ENCODE measurements at regions not wholly inside any gene's neighbourhood (a gene's known extent, or its start where the extent isn't known, plus 50 kb on each side); places are given as distances from the start of the nearest gene placed in this dataset.

- Histone ChIP-seq H3K4me1 (peaks cover 16% of the 10 kb centered on the region), H3K27ac (no peak overlapping the region), H4K20me1 (ENCODE audit: low read depth) (no peaks in the 10 kb centered on the region), H2AFZ (replicated peaks) (no peak overlapping the region), H3K4me2 (no peak overlapping the region), H3K9ac (no peak overlapping the region), H3K79me2 (ENCODE audit: low read depth) (no peaks in the 10 kb centered on the region), H3K9me3 (ENCODE audit: low read depth) (no peaks in the 10 kb centered on the region), H3K27me3 (no peaks in the 10 kb centered on the region), H3K4me3 (no peak overlapping the region), H3F3A (ENCODE audit: low read depth) (peaks cover 12% of the 10 kb centered on the region), H3K36me3 (no peaks in the 10 kb centered on the region)
- no peaks in the 10 kb centered on the region for H3K36me3 Mint-ChIP-seq
- no peak for DNase-seq (ENCODE audit: low spot score)
- no peak for TF ChIP-seq CTCF (IDR thresholded peaks at IDR 0.05)
- H3K27me3 Mint-ChIP-seq (ENCODE audit: insufficient read depth, low read depth) = no peaks in the 10 kb centered on the region
- H3K9me3 Mint-ChIP-seq = peaks cover 4% of the 10 kb centered on the region
- no peak overlapping the region for H3K4me3 Mint-ChIP-seq
- no peaks in the 10 kb centered on the region for H3K4me1 Mint-ChIP-seq
- H3K27ac Mint-ChIP-seq = no peak overlapping the region
These were observed 84.0 kb upstream of the ELMO1 start for GRCh38 chr7:37532636-37533035.

GRCh38 chr7:37534893-37535610, 86.4 kb upstream of the ELMO1 start:
- no peak overlapping the region for H3K27ac ChIP-seq
- H3K4me3 ChIP-seq = no peak overlapping the region
- H3K4me1 ChIP-seq = peaks cover 16% of the 10 kb centered on the region
- H2AFZ ChIP-seq (replicated peaks) = no peak overlapping the region
- TF ChIP-seq EZH2 (IDR thresholded peaks at IDR 0.05) (no peak), EZH2phosphoT487 (IDR thresholded peaks at IDR 0.05) (no peak), CTCF (IDR thresholded peaks at IDR 0.05) (no peak)
- no peaks in the 10 kb centered on the region for H3K36me3 ChIP-seq
- Mint-ChIP-seq H3K27me3 (ENCODE audit: insufficient read depth, low read depth) (no peaks in the 10 kb centered on the region), H3K9me3 (peaks cover 4% of the 10 kb centered on the region), H3K27ac (no peak overlapping the region), H3K4me1 (no peaks in the 10 kb centered on the region), H3K36me3 (no peaks in the 10 kb centered on the region), H3K4me3 (no peak overlapping the region)
- H4K20me1 ChIP-seq (ENCODE audit: low read depth) = no peaks in the 10 kb centered on the region
- no peaks in the 10 kb centered on the region for H3K79me2 ChIP-seq (ENCODE audit: low read depth)
- peak overlapping the region; percentile 54 for H3K4me2 ChIP-seq
- no peaks in the 10 kb centered on the region for H3K27me3 ChIP-seq
- peaks cover 12% of the 10 kb centered on the region for H3F3A ChIP-seq (ENCODE audit: low read depth)
- no peak overlapping the region for H3K9ac ChIP-seq
- H3K9me3 ChIP-seq (ENCODE audit: low read depth) = no peaks in the 10 kb centered on the region
- DNase-seq (ENCODE audit: low spot score) = peak; percentile 29

- no peak for DNase-seq (ENCODE audit: low spot score)
- H3K79me2 ChIP-seq (ENCODE audit: low read depth) = no peaks in the 10 kb centered on the region
- no peak overlapping the region for H3K27ac ChIP-seq
- Mint-ChIP-seq H3K27me3 (ENCODE audit: insufficient read depth, low read depth) (no peaks in the 10 kb centered on the region), H3K4me1 (no peaks in the 10 kb centered on the region), H3K4me3 (no peak overlapping the region), H3K9me3 (peaks cover 4% of the 10 kb centered on the region), H3K27ac (no peak overlapping the region), H3K36me3 (no peaks in the 10 kb centered on the region)
- TF ChIP-seq EZH2 (IDR thresholded peaks at IDR 0.05) (no peak), CTCF (IDR thresholded peaks at IDR 0.05) (no peak), EZH2phosphoT487 (IDR thresholded peaks at IDR 0.05) (no peak)
- peaks cover 16% of the 10 kb centered on the region for H3K4me1 ChIP-seq
- no peaks in the 10 kb centered on the region for H3K9me3 ChIP-seq (ENCODE audit: low read depth)
- no peaks in the 10 kb centered on the region for H3K27me3 ChIP-seq
- no peaks in the 10 kb centered on the region for H3K36me3 ChIP-seq
- H2AFZ ChIP-seq (replicated peaks) = peak overlapping the region; percentile 37
- no peak overlapping the region for H3K9ac ChIP-seq
- H3K4me2 ChIP-seq = peak overlapping the region; percentile 54
- H4K20me1 ChIP-seq (ENCODE audit: low read depth) = no peaks in the 10 kb centered on the region
- H3K4me3 ChIP-seq = no peak overlapping the region
- H3F3A ChIP-seq (ENCODE audit: low read depth) = peaks cover 12% of the 10 kb centered on the region
These were observed 87.2 kb upstream of the ELMO1 start for GRCh38 chr7:37535841-37536240.

Data from neural progenitor cell (in vitro differentiated cells).